HG03442 (cell line): ENCODE measurements at regions not wholly inside any gene's neighbourhood (a gene's known extent, or its start where the extent isn't known, plus 50 kb on each side); places are given as distances from the start of the nearest gene placed in this dataset.

Experiments
- ATAC-seq: cut with Tn5 transposase; IDR thresholded peaks from one replicate; pipeline ENCODE4 v1.9.1; 2021; ENCODE audit warnings: mild to moderate bottlenecking, moderate library complexity; ENCODE audit not compliant: unreplicated experiment

GRCh38 chr4:14218641-14219040 is 591.1 kb upstream of the BOD1L1 start:
- no peak for ATAC-seq

DNA sequence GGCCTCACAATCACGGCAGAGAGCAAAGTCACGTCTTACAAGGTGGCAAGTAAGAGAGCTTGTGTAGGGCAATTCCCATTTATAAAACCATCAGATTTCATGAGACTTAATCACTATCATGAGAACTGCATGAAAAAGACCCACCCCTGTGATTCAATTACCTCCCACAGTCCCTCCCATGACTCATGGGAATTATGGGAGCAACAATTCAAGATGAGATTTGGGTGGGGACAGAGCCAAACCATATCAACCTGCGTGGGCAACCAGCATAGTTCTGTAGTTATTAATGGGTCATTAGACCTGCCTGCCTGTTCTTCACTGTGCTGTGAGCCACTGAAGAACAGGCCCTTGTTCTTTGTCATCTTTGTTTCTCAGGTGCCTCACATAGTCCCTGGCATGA is 593.7 kb upstream of the BOD1L1 start:
- ATAC-seq, result no peak

- ATAC-seq, result no peak
Observed at GRCh38 chr4:14222377-14223029, 595.0 kb upstream of the BOD1L1 start.

DNA sequence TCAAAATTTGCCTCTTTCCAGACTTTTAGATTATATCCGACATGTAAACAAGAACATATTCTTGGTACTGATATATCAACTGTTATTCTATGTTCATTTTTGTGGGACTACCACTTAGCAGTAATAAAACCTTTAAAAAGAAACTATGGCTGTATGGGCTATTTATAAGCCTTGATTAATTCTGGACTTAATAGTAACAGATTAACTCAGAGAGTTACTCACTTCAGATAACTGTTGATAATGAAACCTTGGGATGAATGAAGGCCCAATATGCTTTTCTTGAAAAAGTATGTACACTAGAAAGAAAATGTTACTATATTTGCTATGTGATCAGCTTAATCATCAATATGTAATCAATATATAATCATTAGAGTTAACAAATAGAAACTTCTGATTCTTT is 595.9 kb upstream of the BOD1L1 start:
- ATAC-seq, result no peak

DNA sequence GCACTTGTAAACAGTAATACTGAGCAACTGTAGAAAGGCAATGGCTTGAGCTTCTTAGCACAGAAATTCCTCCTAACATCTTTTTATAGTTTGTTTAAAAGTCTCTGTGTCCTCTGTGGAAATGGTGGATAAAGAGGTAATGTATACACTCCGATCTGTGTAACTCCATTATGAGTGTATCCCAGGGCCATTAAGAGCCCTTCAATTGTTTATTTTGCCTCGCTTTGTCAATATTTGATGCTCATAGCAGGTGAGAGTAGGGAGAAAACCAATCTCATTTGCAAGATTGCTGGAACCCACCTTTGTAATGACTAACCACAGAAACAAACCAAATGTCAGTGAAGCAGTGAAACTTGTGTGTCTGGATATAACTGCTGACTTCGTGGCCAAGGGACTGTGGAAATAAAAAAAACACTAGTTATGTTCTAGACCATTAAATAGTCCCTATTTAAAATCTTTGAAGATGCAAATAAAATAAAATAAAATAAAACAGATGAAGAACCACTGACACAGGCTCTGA is 598.2 kb upstream of the BOD1L1 start:
- no peak for ATAC-seq

GRCh38 chr4:14233126-14233525 is 605.6 kb upstream of the BOD1L1 start:
- ATAC-seq, result no peak

DNA sequence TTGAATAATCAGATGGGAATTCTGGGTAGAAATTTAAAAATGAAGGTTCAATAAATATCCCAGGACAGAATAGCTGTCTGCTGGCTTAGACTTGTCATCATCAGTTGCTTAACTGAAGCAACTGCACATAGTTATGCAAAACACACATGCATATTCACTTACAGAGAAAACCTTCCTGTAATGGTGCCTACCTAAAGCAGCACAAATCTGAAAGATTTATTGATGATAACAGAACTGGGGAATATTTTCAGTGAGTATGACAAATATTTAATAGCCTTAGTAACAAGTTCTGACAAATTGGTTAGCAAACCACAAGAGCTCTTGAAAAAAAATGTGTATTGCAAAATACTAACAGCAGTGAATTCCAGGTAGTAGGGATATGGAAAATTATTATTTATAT is 606.8 kb upstream of the BOD1L1 start:
- no peak for ATAC-seq

DNA sequence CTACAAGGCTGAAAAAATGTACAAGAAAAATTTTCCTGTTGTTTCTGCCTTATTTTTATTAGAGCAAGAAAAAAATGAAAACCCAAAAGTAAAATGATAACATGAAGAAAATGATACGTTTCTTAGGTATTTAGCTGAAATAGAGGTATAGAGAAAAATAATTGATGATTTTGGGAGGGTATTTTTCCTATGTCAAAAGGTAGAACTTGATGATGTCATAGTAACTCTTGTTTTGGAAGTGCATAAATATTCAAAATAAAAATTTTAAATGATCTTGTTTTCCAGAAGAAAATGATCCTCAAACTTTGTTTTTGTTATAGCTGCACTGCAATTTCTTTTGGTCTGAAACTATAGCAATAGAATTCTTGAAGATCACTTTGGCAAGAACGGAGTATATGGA is 608.8 kb upstream of the BOD1L1 start:
- no peak for ATAC-seq

GRCh38 chr4:14237911-14238310 is 610.4 kb upstream of the BOD1L1 start:
- ATAC-seq, result no peak

DNA sequence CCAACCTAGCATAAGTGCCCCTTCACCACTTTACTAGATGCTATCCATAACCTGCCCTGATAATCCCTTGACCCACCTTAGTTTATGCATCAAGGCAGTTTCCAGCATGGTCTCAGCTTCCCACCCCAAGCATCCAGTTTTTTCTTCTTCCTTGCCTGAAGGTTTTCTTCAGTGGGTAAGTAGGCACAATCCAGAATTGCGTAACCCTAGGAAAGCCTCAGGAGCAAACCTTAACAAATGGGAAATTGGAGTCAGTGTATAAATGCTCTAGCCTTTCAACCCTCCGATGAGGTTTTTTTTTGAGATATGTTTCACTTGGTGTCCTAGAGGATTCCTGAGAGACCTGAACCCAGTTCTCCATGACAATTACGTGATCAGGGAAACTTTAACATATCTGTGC is 614.0 kb upstream of the BOD1L1 start:
- ATAC-seq, result no peak

DNA sequence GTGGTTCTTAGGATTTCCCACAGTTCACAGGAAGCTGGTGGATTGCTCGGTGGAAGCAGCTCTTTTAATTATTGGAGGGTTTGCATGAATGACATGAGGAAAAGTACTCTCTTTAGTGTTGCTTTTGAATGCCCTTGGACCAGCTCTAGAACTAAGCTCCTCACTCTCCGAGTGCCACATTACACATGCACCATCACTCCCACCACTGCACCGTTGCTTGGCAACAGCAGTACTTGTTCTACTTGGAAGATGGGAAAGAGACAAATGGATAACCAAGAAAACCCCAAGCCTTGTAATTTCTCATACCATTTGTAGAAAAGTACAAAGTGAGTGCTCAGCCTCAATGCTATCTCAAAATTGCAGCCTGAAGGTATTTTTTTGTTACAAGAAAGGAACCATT is 620.2 kb upstream of the BOD1L1 start:
- no peak for ATAC-seq

DNA sequence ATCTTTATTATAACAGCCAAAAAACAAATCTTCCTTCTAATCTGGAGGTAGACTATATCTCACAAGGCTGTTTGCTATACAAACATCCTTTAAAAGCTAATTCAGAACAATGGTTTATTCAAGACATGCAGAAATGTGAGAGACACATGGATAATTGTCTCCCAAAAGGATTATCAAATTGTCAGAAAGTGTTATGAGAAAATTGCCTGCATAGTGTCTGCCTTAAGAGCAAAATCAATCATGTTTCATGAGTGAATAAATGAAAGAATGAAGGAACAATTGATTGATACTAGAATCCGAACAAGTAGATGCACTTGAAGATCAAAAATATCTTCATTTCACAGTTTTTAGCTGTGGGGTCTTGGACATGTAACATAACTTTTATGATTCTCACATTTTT is 621.7 kb upstream of the BOD1L1 start:
- ATAC-seq, result no peak

- ATAC-seq, result peak; percentile 81
Observed at GRCh38 chr4:14254252-14254651, 626.7 kb upstream of the BOD1L1 start.

GRCh38 chr4:14254926-14255325 is 627.4 kb upstream of the BOD1L1 start:
- no peak for ATAC-seq

GRCh38 chr4:14257903-14258302 is 630.4 kb upstream of the BOD1L1 start:
- ATAC-seq, result no peak

- no peak for ATAC-seq
Observed at GRCh38 chr4:14259936-14260335, 632.4 kb upstream of the BOD1L1 start.

DNA sequence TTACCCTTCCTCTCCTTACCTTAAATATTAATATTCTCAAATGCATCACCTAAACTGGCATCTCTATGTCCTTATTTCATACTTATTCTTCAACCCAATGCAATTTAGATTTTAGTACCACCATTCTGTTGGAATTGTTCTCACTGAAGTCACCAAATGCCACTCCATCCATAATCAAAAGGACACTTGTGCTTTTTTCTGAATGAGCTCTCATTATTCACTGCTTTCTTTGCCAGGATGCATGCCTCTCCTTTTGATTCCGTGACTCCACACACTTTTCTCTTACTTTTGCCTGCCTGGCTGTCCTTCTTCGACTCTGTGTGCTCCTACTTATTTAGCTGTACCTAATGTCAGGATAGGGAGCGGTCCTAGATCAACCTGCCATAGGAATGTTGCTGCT is 633.1 kb upstream of the BOD1L1 start:
- no peak for ATAC-seq

- no peak for ATAC-seq
Observed at GRCh38 chr4:14262221-14262620, 634.7 kb upstream of the BOD1L1 start.

DNA sequence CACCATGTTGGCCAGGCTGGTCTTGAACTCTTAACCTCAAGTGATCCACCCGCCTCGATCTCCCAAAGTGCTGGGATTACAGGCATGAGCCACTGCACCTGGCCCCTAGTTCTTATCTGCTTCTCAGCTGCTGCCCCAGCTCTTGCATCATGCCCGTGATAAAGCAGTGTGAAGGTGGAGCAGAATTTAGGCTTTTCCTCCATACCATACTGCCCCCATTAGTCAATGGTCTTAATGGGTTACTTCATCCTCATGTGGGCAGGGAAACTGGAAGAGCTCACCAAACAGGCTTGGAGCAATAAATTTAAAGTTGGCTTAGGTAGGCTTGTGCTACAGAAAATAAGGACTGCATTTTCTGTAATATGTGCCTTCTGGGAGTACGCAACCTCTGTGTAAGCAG is 636.9 kb upstream of the BOD1L1 start:
- no peak for ATAC-seq

DNA sequence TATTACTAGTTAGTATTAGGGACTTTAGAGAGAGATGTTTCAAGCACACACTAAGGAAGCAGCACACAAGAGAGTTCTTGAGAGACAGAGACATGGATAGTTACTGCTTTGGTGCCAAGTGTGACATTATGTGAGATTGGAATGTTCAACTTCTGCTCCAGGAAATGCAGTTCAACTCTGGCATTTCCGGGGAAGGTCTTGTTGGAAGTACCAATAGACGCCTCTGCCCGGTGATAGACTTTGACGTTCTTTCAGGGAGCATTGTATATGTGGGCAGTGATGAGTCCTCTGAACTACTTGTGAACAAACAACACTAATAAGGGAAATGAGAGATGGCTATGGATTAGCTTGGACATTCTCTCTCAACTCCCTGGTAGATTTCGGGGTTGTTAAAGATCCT is 638.1 kb upstream of the BOD1L1 start:
- ATAC-seq, result no peak

DNA sequence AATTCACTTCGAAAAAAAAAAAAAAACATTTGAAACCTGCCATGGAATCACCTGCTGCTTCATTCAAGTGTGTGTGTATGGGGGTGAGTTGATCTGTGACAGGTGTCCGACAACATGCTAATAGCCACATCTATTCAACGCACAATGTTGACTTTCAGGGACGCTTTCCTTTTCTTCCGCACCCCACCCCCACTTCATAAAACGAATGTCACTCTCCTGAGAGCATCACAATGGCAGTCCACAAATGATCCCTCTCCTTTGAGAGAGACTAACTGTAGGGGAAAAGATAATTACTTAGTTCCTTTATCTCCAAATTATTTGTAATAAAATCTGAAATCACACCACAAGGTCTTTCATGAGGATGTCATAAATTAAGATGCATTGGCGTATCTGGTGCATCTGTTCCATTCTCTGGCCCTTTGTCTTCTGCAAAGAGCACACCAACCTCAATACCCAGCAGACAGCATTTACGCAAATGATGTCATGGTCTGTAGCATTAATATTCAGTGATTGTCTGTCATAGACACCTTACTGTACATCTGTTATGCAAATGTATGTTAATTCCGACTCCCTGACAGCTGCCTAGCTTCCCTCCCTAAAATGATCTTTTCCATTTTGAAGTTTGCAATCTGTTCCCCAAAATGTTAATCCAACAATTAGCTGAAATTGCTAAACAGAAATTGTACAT is 640.0 kb upstream of the BOD1L1 start:
- ATAC-seq, result no peak

- peak; percentile 76 for ATAC-seq
Observed at GRCh38 chr4:14269824-14270223, 642.3 kb upstream of the BOD1L1 start.

GRCh38 chr4:14272206-14272605 is 644.7 kb upstream of the BOD1L1 start:
- ATAC-seq, result no peak
